NCI-H1092 treated with DMSO at 0.1 percent for 48 hours (cell line): ENCODE measurements at regions not wholly inside any gene's neighbourhood (a gene's known extent, or its start where the extent isn't known, plus 50 kb on each side); places are given as distances from the start of the nearest gene placed in this dataset.
A peak's percentile ranks its signal among the peaks of the same experiment; 100 is the strongest.
"Not testable (repeated sequence)": the region's sequence is repeated elsewhere in the genome, so short reads cannot be mapped to it uniquely, and the experiment has no call there.

Source experiments
- DNase-seq: peaks from one replicate; lab custom pipeline; 2025; lab: John Stamatoyannopoulos, UW

DNA sequence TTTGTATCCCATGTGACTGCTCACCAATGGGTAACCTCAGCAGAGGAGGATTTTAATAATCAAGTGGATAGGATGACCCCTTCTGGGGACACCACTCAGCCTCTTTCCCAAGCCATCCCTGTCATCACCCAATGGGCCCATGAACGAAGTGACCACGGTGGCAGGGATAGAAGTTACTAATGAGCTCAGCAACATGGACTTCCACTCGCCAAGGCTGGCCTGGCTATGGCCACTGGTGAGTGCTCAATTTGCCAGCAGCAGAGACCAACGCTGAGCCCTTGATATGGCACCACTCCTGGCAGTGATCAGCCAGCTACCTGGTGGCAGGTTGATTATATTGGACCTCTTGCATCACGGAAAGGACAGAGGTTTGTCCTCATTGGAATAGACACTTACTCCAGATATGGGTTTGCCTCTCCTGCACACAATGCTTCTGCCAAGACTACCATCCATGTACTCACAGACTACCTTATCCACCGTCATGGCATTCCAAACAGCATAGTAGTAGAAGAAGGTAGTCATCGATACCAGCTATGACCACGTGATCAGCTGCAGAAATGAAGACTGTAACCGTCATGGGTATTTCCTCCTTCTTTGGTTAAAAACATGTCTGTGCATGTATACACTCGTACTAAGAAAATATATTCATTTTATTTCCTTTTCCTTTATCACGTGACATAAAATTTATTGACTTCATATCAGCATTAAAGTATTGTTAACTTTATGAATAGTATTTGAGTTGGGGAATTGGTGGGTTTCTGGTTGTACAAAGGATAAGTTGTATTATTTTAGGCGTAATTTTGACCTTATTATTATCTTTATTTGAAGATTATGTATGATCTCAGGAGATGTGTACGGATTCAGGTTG lies 562.6 kb downstream of the PTPRU start:
- DNase-seq, result no peak

DNA sequence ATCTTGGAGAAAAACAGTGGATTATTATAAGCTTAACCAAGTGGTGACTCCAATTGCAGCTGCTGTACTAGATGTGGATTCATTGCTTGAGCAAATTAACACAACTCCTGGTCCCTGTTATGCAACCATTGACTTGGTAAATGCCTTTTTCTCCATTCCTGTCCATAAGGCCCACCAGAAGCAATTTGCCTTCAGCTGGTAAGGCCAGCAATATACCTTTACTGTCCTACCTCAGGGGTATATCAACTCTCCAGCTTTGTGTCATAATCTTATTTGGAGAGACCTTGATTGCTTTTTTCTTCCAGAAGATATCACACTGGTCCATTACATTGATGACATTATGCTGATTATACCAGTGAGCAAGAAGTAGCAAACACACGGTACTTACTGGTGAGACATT lies 560.8 kb downstream of the PTPRU start:
- not testable (repeated sequence) for DNase-seq

DNA sequence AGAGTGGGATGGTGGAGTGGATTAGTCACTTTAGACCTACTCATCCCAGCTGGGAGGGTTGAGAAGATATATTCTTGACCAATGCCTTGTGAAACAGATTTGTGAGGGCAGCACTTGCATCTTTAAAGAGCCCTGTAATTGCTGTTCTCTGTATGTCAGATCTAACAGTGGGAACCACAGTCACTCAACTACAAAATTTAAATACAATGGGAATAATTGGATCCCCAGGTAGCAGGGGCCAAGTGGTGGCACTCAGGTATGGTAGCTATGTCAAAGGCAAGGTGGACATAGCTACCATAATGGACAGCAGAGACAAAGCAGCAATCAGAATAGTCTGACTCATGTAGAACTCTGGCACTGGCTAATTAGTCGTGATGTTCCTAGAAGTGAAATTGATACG lies 559.6 kb downstream of the PTPRU start:
- DNase-seq, result not testable (repeated sequence)

DNA sequence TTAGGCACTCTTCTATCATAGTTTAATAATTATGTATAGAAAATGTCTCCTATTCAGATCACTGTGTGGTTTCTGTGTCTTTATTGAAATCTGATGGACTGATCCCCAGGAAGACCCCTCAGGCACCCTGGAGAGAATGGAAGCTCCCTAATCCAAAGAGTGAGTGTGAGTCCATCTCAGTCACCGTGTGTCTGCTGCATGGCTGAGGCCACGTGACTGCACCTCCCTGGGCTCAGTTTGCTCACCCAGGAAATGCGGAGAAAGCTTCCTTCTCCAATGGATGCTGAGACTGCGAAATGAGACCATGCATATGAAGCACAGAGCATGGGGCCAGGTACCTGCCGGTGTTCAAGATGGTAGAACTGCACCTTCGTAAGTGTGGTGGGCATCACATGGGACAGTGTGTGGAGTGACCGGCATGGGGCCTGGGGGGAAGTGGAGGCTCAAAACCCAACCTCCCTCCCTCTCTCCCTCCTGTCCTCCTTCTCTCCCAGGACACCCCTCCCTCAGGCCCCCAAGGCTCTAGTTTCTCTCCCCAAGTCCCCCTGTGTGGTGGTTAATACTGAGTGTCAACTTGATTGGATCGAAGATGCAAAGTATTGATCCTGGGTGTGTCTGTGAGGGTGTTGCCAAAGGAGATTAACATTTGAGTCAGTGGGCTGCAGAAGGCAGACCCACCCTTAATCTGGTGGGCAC lies 557.5 kb downstream of the PTPRU start:
- DNase-seq, result no peak

DNA sequence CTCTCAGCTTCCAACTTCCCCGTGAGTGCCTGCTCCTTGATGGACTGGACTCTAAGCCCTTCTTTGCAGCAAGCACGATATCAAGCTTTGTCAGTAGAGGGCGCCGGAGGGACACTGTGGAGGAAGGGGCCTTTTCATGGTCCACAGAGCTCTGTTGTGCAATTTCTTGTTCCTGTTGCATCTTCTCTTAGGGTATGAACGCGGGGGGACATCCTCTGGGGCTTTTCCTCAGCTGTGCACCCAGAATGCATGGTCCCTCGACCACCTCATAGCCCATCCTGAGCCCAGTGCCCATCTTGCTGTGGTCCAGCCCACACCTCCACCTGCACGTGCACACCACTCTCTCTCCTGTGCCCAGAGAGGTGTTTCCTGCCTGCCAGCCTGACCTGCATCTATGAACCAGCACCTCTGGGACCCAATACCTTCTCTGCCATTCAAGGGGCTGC lies 556.8 kb downstream of the PTPRU start:
- peak; percentile 89 for DNase-seq

DNA sequence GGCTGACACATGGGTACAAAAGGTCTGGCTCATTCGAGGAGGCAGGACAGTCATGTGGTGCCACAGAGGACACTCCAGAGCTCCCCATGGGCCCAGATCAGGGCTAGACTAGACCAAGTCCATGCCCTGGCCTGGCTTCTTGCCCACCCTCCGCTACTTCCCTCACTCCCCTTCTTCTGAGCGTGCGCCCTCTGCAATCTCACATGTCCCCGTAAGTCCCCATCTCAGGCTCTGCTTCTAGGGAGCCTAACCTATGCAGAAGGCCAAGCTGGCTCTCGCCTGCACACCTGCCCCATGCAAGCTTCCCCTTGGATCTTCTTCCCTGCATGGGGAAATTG lies 553.6 kb downstream of the PTPRU start:
- DNase-seq, result no peak

DNA sequence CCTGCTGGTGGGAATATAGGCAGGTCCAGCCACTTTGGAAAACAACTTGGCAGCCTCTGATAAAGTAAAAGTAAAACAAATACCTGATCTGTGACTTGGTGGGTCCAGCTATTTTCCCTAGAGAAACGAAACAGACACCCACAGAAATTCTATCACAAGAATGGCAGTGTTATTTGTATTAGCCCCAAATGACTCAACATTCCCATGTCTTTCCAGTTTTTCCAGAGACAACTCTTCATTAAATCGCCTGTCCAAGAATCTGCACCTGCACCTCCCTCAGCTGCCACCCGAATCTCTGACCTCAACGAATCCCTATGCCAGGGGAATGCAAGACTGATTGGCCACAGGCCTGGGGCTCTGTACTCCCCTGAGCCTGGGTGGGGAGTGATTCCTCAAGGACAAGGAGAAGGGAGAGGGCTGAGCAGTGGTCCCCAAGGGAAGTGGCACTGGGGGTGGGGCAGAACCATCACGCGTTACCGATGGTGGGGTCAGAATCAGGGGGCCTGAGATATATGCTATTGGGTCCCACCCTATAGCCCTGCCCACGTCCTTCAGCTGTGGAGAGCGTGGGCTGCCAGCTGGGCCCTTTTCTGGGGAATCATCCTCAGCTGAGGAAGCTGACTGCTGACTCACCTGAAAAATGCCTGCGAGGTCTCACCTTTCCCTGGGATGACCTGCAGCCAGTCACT lies 553.0 kb downstream of the PTPRU start:
- no peak for DNase-seq

DNA sequence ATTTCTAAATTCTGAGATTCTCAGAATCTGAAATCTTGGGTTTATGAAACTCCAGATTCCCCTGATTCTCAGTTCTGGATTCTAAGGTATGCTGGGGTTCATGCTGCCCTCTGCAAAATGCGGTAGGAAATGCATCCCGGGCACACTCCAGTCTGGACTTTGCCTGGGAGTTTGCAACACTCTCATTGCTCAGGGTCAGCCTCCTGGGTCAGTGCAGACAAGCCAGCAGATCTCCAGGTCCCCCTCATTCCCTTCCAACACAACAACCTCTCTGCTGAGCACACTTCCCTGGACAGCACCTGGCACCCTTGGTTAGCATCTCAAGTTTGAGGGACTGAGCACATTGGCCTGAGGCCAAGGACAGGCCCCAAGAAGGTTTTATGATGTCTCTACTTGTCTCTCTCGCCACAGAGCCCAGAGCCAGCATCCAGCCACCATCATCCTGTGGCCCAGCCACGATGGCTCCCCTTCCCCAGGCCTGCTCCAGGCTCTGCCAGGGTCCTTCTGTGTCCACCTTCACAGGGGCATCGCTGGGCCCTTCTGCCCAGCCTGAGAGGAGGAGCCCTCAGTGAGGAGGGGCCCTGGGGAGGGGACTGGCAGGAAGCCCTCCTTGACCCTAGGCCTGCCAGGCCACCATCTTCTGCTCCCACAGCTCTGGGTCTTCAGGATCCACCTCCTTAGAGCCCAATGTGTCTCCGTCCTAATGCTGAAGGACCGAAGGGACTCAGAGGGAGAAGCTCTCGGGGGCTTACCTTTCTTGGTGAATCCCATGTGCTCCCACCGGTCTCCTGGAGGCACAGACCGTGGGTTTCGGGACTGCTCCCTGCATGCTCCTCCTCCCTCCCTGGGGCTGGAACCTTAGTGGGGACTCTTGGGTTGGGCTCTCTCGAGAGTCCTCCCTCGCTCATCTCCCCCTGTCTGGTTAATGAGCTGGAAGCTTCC lies 550.7 kb downstream of the PTPRU start:
- no peak for DNase-seq

DNA sequence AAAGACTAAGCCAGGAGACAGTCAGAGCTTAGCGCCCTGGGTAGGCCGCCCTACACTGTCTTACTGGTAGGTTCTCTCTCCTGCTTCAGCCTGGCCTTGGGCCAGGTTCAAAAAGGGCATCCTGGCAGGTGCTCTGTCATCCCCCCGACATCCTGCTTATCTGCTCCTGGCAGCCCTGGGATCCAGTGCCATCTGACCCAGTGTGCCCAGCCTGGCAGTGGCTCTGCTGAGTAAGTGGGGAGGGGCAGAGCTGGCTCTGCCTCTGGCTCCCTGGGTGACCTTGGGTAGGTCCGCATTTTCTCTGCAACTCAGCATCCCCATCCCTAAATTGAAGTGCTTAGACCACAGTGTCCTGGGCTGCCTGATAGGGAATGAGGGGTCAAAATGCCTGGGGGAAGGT lies 549.9 kb downstream of the PTPRU start:
- DNase-seq, result peak; percentile 38

DNA sequence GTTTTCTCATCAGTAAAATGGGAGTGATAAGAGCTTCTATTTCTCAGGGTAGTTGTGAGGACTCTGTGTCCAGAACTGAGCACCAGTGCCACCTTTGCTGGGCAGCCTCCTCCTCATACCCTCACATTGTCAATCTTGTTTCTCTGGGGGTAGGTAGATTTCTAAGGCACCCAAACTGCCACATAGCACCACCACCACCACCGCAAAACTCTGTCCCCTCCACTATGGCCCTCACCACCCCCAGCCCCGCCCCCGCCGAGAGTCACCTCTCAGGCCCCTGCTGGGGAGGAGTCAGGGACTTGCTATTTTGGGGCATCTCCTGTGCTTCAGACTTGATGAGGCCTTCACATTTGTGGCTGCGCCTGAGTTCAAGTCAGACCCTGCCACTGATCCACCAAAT lies 549.2 kb downstream of the PTPRU start:
- no peak for DNase-seq

DNA sequence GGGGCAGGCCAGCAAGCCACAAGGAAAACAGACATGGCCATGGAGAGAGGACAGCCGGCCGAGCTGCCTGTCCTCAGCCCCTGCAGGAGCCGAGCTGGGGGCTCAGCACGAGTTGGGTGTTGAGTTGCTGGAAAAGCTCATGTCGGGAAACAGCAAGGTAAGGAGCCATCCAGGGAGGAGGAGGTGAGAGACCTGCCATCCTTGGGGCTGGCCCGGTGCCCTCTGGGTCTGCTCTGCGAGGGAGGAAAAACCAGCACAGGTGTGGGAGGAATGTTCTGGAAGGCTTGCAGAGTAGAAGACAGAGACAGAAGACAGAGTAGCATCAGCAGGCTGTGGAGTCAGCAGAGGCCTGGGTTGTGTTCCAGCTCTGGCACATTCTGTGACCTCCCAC lies 548.8 kb downstream of the PTPRU start:
- no peak for DNase-seq

DNA sequence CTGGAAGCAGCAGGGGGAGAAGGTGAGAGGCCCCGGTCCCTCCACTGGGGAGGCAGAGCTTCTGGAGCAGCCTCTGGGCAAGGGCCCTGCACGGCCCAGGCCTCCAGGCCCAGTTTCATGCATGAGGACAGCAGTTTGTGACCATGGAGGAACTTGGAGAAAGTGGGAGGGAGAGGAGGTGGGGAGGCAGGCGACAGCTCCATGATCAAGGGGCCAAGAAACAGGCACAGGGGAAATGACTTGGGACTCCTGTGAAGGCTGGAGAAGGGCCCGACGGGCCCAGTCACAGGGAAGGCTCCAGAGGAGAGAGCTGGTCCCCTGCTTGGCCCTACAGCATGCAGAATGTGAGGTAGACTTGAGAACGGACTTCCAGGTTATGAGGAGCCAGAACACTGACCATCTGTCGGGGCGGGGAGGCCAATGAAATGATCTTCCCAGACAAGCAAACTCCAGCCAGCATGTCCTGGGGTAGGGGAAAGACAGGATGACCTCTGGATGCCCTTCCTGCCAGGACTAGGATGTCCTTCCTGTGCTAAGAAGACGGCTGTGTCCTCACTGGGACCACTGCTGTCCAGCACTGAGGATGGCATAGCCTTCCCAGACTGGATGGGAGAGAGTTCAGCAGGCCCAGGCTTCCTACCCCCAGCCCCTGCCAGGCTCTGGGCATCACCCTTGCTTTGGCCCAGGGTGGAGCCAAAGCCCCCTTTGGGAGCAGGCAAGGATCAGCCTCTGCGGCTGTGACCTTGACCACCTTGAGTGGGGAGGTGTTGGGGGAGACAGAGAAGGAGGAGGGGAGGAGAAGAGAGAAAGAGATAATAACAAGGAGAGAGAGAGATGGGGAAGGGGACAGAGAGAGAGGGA lies 548.2 kb downstream of the PTPRU start:
- no peak for DNase-seq

DNA sequence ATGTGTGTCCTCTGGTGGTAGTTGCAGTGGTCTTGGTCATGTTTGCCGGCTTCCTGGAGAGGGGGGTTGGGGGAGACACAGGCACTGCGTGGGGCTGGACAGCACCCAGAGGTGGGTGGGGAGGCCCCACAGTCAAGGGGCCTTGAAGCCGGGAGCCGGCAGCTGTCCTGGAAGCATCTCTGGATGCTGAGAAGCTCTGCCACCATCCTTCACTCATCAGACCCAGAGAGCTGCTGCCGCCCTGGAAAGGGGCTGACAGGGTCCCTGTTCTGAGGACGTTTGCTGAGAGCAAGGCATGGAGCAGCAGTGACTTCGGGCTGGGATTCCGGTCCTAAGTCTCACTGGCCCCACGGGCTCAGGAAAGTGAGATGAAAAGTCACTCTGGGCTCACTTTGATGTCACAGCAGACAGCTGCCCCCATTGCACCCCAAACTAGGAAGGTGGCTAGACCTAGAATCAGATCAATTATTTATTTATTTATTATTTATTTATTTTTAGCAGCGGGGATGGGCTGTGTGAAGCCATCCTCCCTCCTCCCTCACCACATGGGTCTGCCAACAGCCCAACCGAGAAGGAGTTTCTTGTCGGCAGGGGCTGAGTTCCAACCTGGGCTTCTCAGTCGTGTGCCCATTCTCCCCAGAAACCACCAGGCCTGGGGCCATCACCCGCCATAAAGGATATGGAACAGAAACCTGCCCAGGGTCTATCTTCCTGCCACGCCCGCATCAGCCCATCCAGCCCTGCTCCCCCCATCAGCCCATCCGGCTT lies 547.4 kb downstream of the PTPRU start:
- DNase-seq, result no peak

DNA sequence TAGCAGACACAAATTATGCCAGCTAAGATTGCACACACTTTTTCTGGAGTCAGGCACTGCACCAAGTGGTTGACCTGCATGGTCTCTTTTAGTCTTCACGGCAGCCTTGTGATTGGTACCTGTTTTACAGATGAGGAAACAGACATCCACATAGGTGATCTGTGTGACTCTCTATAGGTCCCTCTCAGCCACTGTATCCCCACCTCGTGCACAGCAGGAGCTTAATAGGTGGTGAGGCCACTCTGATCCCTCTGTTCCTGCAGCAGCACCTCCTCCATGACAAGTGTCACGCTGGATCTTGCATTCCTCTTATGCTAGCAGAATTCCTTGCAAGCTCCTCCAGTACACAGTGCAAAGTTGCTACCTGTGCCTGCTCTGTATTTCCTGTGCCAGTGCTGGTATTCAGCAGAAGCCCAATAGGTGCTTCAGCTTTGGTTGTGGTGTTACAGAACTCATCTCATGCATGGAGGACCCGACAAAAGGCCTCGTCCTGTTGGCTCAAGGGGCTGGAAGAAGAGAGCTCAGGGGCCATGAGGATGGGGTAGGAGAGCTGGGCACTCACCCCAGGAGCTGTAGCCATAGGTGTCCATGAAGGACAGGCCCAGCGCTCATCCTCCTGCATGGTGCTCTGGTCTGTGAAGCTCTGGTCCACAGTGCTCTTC lies 546.7 kb downstream of the PTPRU start:
- no peak for DNase-seq

DNA sequence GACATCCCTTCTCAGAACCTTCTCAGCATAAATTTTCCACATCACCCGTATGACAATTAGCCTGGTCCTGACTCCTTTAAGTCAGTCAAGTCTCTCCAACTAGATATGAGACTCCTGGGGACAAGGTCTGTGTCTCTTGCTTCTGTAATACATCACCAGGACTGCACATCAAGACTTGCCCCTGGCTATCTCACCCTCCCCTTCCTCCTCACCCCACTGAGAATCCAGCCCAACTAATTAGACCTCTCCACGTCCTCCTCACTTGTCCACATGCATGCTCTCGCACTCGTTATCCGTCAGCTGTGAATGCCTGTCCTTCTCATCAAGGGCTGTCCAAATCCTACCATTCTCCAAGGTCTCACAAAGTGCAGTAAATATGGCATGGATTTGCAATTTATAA lies 542.8 kb downstream of the PTPRU start:
- DNase-seq, result no peak

DNA sequence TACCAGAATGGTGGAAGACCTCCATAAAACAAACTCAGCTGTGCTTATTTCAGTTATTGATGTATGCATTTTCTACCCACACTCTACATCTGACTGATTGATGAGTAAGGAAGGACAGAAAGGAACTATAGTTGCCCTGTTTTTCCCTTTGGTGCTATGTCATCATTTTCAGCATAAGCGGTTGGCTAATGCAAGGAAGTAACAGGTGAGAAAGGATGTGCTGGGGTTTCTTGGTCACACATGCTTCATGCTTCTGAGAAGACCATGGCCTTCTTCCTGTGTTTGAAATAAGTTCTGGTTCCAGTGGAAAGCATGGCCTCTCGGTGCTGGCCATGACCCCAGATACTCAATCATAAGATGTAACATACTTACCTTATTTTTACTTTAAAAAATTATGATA lies 541.2 kb downstream of the PTPRU start:
- DNase-seq, result no peak

DNA sequence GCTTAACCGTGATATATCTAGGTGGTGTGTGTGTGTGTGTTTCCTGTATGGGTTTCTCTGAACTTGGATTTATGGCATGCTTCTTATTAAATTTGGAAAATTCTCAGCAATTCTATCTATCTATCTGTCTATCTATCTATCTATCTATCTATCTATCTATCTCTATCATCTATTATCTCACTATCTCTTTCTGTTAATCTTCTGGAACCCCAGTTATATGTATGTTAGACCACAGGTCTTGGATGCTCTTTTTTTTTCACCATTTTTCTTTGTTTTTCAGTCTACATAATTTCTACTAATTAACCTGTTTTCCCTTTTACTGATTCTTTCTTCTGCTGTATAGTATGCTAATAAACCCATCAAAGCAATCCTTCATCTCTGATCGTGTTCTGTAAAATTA lies 538.0 kb downstream of the PTPRU start:
- DNase-seq, result no peak

DNA sequence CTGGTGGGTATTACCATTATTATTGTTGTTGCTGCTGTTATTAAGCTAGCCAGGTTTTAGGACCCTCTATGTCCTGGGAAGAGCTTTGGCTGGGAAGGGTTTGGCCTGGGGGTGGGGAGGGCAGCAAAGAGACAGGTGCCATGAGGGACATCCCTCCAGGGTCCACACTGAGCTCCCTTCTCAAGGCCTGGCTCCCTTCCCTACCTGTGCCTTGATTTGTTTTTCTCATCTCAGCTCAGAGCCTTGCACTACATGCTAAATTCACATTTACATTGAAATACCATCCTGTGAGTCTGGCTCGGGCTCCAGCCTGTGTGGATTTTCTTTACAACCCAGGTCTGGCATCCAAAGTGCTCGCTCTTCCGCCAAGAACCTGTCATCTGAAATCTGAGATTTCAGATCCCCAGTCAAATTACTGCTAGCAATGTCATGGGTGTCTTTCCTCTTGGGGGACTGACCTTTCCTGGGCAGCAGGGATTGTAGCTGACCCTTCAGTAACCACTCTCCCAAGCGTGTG lies 536.3 kb downstream of the PTPRU start:
- no peak for DNase-seq

DNA sequence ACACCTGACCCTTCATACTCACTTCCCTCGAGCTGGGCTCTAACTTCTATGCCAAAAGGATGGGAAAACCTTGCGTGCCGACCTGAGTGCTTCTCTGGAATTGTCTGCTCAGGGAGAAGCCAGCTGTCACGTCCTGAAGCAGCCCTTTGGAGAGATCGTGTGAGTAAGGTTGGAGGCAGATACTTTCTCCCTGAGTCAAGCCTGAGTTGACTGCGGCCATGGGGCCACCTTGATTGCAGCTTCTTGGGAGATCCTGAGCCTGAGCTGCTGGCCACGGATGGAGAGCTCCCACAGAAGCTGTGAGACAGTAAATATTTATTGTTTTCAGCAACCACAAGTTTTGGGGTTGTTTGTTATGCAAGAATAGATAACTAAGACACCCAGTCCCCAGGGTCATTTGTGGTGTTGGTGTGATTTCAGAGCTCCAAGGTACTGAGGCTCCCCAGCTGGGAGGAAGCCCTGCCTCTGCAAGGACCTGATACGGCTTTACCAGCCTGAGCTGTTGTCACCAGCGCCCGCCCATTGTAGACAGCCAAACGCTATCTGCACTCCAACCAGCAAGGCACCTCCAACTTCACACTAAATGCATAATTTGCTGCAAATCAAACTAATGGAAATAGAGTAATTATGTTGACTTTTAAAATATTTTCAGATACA lies 531.6 kb downstream of the PTPRU start:
- DNase-seq, result no peak
